Ovary (tissue), 7 donors: ENCODE measurements at regions not wholly inside any gene's neighbourhood (a gene's known extent, or its start where the extent isn't known, plus 50 kb on each side); places are given as distances from the start of the nearest gene placed in this dataset.

ENCODE experiments used
- DNase-seq, 5 donors: peaks; one replicate each; pipeline ENCODE4 v3.0.0-alpha.2; 2019 to 2020
- H3K27ac ChIP-seq, 2 donors: fragments of 200-600 bp; one replicate each; pipeline versions ENCODE4 v1.5.1 to v1.8.0; 2019 to 2022
- H3K27me3 ChIP-seq: fragments of 200-600 bp; one replicate; pipeline ENCODE4 v1.8.0; 2022
- H3K36me3 ChIP-seq: fragments of 200-600 bp; sonication (generic); one replicate; pipeline ENCODE4 v1.5.1; 2019
- H3K4me1 ChIP-seq: one replicate; pipeline ENCODE4 v1.8.1; 2013; ENCODE audit warnings: mild to moderate bottlenecking, moderate library complexity; ENCODE audit not compliant: insufficient read depth
- H3K4me3 ChIP-seq: fragments of 200-600 bp; sonication (generic); one replicate; pipeline ENCODE4 v1.5.1; 2017
- H3K9me3 ChIP-seq, 2 donors: fragments of 200-600 bp in 1 of 2; sonication (generic) in 1 of 2; one replicate each; pipeline versions ENCODE4 v1.5.1 to v1.8.1; 2013 to 2019; ENCODE audit warnings: mild to moderate bottlenecking in 1 of 2, moderate library complexity in 1 of 2
- EP300 ChIP-seq: sonication (generic); formaldehyde crosslinking; IDR thresholded peaks from one replicate; pipeline ENCODE4 v1.6.1; 2017; ENCODE audit warnings: antibody characterized with exemption
- POLR2A ChIP-seq: fragments of 450-650 bp; IDR thresholded peaks from one replicate; pipeline ENCODE4 v1.6.1; 2017; ENCODE audit warnings: antibody characterized with exemption, mild to moderate bottlenecking, moderate library complexity
- WGBS, 3 donors: extraction: QIAGEN DNeasy Blood & Tissue Kit in 1 of 3; methylation state at CpG; one replicate each; pipeline versions ENCODE4 v1.1.5 to v1.1.7; 2013 to 2017; 5-methylcytosine and 5-hydroxymethylcytosine counted together
- intact Hi-C, 4 donors: fragments of 100-400 bp; cut with DNase I; formaldehyde crosslinking; loops; one replicate each; pipeline versions ENCODE4 v1.11.0 to v1.15.1; 2022 to 2023
- TF ChIP-seq, protein P1 (sequence below), 3 donors: fragments of 450-650 bp in 2 of 3; fragments of 200-600 bp in 1 of 3; IDR thresholded peaks; one replicate each; pipeline versions ENCODE4 v1.5.1 to v1.8.0; 2016 to 2022; ENCODE audit warnings: antibody characterized with exemption in 3 of 3, mild to moderate bottlenecking in 1 of 3
- donor health status: DM: no; HTN: no; CAD: no; lungs with moderate emphysema.
- donor health status: DM: no; HTN: no; CAD: no.
- donor health status: Bipolar disorder and iron deficiency.
- donor health status: DM: no; HTN: no; CAD: no.
- donor health status: DM: yes; HTN: yes; CAD: no.

- WGBS, 3 donors = 93 to 94% (median 94%) methylated on average over 11 of the region's 11 CpGs
- H3K4me3 ChIP-seq = no peak overlapping the region
- H3K27ac ChIP-seq = no peak overlapping the region
- no peaks in the 10 kb centered on the region for H3K9me3 ChIP-seq
- no peaks in the 10 kb centered on the region for H3K27me3 ChIP-seq
- no peak for DNase-seq
- intact Hi-C loops = no loop called here
- H3K36me3 ChIP-seq = no peaks in the 10 kb centered on the region
- no peak for TF ChIP-seq POLR2A
- no peak for TF ChIP-seq EP300
- TF ChIP-seq, protein P1, sequence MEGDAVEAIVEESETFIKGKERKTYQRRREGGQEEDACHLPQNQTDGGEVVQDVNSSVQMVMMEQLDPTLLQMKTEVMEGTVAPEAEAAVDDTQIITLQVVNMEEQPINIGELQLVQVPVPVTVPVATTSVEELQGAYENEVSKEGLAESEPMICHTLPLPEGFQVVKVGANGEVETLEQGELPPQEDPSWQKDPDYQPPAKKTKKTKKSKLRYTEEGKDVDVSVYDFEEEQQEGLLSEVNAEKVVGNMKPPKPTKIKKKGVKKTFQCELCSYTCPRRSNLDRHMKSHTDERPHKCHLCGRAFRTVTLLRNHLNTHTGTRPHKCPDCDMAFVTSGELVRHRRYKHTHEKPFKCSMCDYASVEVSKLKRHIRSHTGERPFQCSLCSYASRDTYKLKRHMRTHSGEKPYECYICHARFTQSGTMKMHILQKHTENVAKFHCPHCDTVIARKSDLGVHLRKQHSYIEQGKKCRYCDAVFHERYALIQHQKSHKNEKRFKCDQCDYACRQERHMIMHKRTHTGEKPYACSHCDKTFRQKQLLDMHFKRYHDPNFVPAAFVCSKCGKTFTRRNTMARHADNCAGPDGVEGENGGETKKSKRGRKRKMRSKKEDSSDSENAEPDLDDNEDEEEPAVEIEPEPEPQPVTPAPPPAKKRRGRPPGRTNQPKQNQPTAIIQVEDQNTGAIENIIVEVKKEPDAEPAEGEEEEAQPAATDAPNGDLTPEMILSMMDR (IDR thresholded peaks at IDR 0.05) = no peak
- H3K4me1 ChIP-seq = peaks cover 5% of the 10 kb centered on the region
These were observed 50.7 kb upstream of the GPR157 start for GRCh38 chr1:9179463-9180110.

DNA sequence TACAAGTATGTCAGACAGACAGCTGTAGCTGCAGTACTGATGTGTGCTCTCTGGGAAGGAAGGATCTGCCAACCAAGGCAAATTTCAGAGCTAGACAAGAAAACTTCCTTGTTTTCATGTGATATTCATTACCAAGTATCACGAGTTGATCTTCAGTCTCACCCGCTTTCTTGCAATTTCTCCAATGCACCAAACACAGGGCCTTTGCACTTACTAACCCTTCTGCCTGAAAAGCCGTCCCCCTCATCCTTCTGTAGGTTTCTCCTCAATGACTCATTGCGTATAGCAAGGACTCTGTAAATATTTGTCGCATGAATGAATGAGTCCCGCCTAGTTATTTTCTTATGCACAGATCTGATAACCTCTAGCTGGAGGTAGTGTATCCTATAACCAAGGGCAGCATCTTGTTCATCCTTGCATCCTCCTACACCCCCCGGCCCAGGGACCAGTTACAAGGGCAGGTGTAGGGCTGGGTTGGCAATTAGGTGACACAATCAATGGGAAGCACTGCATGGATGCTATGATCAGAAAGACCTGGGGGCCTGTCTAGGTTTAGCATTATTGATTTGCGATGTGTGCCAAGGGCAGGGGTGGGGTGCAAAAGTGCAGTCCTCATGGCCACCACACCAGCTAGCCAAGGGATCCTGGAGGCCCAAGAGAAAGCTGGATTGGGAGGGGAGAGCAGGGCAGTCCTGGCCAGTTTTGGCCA lies 51.4 kb upstream of the GPR157 start:
- TF ChIP-seq EP300 = no peak
- TF ChIP-seq POLR2A = no peak
- TF ChIP-seq, protein P1 (IDR thresholded peaks at IDR 0.05) = no peak
- intact Hi-C loops = no loop called here
- DNase-seq = no peak
- H3K4me1 ChIP-seq = peaks cover 5% of the 10 kb centered on the region
- H3K36me3 ChIP-seq = no peaks in the 10 kb centered on the region
- no peaks in the 10 kb centered on the region for H3K27me3 ChIP-seq
- no peaks in the 10 kb centered on the region for H3K9me3 ChIP-seq
- no peak overlapping the region for H3K4me3 ChIP-seq
- WGBS, 3 donors = 89 to 98% (median 97%) methylated on average over 8 of the region's 8 CpGs
- H3K27ac ChIP-seq = no peak overlapping the region

- H3K27ac ChIP-seq = peak overlapping the region; percentile 11 to 73
- intact Hi-C loops = no loop called here
- peak; percentile 77 to 87 (median 85) for DNase-seq
- H3K4me1 ChIP-seq = peaks cover 5% of the 10 kb centered on the region
- H3K27me3 ChIP-seq = no peaks in the 10 kb centered on the region
- TF ChIP-seq EP300 (no peak), POLR2A (no peak)
- TF ChIP-seq, protein P1 (IDR thresholded peaks at IDR 0.05) = peak; percentile 80 to 90 (median 88)
- no peaks in the 10 kb centered on the region for H3K36me3 ChIP-seq
- 14 to 22% (median 18%) methylated on average over 19 of the region's 19 CpGs for WGBS, 3 donors
- H3K4me3 ChIP-seq = peak overlapping the region; percentile 66
- H3K9me3 ChIP-seq = no peaks in the 10 kb centered on the region
These were observed 52.4 kb upstream of the GPR157 start for GRCh38 chr1:9181176-9181906.

DNA sequence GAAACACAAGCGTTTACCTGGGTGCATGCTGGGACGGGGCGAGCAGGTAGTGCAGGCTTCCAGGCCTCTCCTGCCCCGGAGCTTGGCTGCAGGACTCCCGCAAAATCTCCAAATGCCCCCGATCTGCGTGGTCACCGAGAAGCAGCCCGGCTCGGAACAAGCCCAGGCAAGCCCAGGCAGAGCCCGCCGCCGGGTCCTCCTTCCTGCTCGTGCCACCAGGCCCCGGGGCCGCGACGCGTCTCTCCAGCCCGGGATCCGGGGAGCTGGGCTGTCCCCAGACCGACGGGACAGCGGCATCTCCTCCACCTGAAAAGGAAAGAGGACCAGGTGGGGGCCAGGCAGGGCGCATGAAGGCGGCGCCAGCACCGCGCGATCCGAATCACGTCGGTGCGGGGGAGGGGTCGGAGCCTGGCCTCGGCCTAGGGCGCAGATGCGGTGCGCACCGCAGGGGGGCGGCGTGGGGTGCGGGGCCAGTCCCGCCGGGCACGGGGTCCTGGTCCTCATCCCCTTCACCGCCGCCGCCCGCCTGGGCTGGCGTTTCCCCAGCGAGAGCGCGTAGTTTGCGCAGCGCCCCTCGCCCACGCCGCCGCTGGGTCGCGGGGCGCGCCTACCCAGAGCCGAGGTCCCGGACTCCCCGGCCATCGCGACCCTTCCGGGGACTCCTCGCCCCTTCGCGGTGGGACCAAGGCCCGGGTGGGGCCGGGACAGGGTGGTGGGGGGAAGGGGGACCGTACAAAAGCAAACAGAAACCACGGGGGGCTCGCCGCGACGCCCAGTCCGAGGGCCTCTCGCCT lies 52.4 kb upstream of the H6PD start:
- TF ChIP-seq EP300 (no peak), POLR2A (peak; percentile 36)
- TF ChIP-seq, protein P1 (IDR thresholded peaks at IDR 0.05) = peak in 1 of 3 donors; percentile 59
- no peaks in the 10 kb centered on the region for H3K27me3 ChIP-seq
- DNase-seq = peak; percentile 67 to 81 (median 72)
- WGBS, 3 donors = 1 to 2% (median 2%) methylated on average over 55 to 83 of the region's 83 CpGs
- H3K9me3 ChIP-seq = no peaks in the 10 kb centered on the region
- intact Hi-C loops = no loop called here
- peaks cover 7% of the 10 kb centered on the region for H3K4me1 ChIP-seq
- no peaks in the 10 kb centered on the region for H3K36me3 ChIP-seq
- H3K27ac ChIP-seq = peak overlapping the region; percentile 73 to 76
- peak overlapping the region; percentile 66 for H3K4me3 ChIP-seq
